ENCODE measurements at regions not wholly inside any gene's neighbourhood (a gene's known extent, or its start where the extent isn't known, plus 50 kb on each side); places are given as distances from the start of the nearest gene placed in this dataset.

GRCh38 chr6:84458271-84458670 lies 230.8 kb upstream of the CEP162 start:
- no peak overlapping the region for H3K4me3 ChIP-seq (ENCODE audit: low read length)
- no peak overlapping the region for H3K4me3 Mint-ChIP-seq
- no peaks in the 10 kb centered on the region for H3K4me1 Mint-ChIP-seq (ENCODE audit: low read depth)
- ChIA-PET POLR2A (no interaction called here), CTCF (no interaction called here)
- H3K9me3 ChIP-seq (ENCODE audit: control insufficient read depth in 1 of 2, insufficient read depth in 1 of 2, low read length in 2 of 2) = peaks cover 0 to 3% of the 10 kb centered on the region in 2 experiments
- intact Hi-C loops (cut with DNase I, micrococcal nuclease) = no loop called here
- ATAC-seq (ENCODE audit: poor library complexity) (no peak), DNase-seq (no peak)
- no peak for TF ChIP-seq CTCF (IDR thresholded peaks at IDR 0.05)
- H3K4me1 ChIP-seq (ENCODE audit: insufficient read depth, low read length) = no peaks in the 10 kb centered on the region
- no peaks in the 10 kb centered on the region for H3K27me3 Mint-ChIP-seq
- no peak overlapping the region for H3K27ac ChIP-seq (ENCODE audit: low read depth in 1 of 2, low read length in 2 of 2)
- no peaks in the 10 kb centered on the region for H3K36me3 Mint-ChIP-seq (ENCODE audit: low read depth)
- H3K27me3 ChIP-seq (ENCODE audit: control insufficient read depth in 1 of 2, insufficient read depth in 2 of 2, low read length in 2 of 2) = no peaks in the 10 kb centered on the region
- H3K27ac Mint-ChIP-seq = no peak overlapping the region
- H3K36me3 ChIP-seq (ENCODE audit: insufficient read depth, low read length) = no peaks in the 10 kb centered on the region
- peaks cover 4% of the 10 kb centered on the region for H3K9me3 Mint-ChIP-seq

DNA sequence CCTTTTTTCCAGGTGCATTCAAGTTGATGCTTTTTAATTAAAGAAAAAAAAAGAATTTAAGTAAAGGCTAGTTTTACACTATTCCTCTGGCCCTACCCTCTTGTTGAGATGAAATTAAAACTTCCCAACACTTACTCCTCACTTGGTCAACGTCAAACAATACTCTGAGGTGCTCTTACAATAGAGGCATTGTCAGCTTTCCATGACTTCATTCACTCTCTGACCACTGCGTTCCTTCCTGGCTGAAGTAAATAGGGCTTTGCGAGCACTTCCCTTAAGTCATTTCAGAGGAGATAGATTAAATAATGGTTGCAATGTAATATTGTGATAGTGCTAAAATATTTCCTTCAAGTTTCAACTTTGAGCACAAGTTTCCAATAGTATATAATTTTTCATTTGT lies 229.8 kb upstream of the CEP162 start:
- TF ChIP-seq CTCF (IDR thresholded peaks at IDR 0.05) = no peak
- no peaks in the 10 kb centered on the region for H3K27me3 ChIP-seq (ENCODE audit: control insufficient read depth in 1 of 2, insufficient read depth in 2 of 2, low read length in 2 of 2)
- H3K27ac ChIP-seq (ENCODE audit: low read depth in 1 of 2, low read length in 2 of 2) = no peak overlapping the region
- Mint-ChIP-seq H3K4me3 (no peak overlapping the region), H3K27me3 (no peaks in the 10 kb centered on the region), H3K27ac (no peak overlapping the region), H3K36me3 (ENCODE audit: low read depth) (no peaks in the 10 kb centered on the region), H3K4me1 (ENCODE audit: low read depth) (no peaks in the 10 kb centered on the region), H3K9me3 (peaks cover 7% of the 10 kb centered on the region)
- H3K4me1 ChIP-seq (ENCODE audit: insufficient read depth, low read length) = no peaks in the 10 kb centered on the region
- CTCF ChIA-PET = no interaction called here
- ATAC-seq (ENCODE audit: poor library complexity) = no peak
- peaks cover 0 to 3% of the 10 kb centered on the region in 2 experiments for H3K9me3 ChIP-seq (ENCODE audit: control insufficient read depth in 1 of 2, insufficient read depth in 1 of 2, low read length in 2 of 2)
- POLR2A ChIA-PET = no interaction called here
- no peak for DNase-seq
- H3K36me3 ChIP-seq (ENCODE audit: insufficient read depth, low read length) = no peaks in the 10 kb centered on the region
- no peak overlapping the region for H3K4me3 ChIP-seq (ENCODE audit: low read length)
- intact Hi-C loops (cut with DNase I, micrococcal nuclease) = no loop called here

DNA sequence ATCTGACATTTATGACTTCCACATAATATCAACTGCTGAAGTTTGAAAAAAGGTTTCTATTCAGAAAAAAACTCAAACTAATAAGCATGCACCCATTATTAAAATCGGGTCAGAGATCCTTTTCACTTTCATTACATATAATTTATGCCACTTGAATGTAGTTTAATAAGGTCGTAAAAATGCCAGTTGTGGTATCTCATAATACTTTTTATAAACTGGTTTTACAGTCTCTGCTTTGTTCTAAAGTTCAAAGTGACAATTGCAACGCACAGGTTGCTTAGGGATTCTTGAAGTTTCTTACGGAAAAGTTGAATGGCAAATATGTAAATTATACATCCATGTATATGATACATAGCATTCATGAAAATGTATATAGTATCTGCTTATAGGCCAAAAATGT lies 229.4 kb upstream of the CEP162 start:
- Mint-ChIP-seq H3K9me3 (peaks cover 7% of the 10 kb centered on the region), H3K36me3 (ENCODE audit: low read depth) (no peaks in the 10 kb centered on the region), H3K4me3 (no peak overlapping the region), H3K27me3 (no peaks in the 10 kb centered on the region), H3K4me1 (ENCODE audit: low read depth) (no peaks in the 10 kb centered on the region), H3K27ac (no peak overlapping the region)
- H3K27ac ChIP-seq (ENCODE audit: low read depth in 1 of 2, low read length in 2 of 2) = no peak overlapping the region
- no peak for ATAC-seq (ENCODE audit: poor library complexity)
- peaks cover 0 to 3% of the 10 kb centered on the region in 2 experiments for H3K9me3 ChIP-seq (ENCODE audit: control insufficient read depth in 1 of 2, insufficient read depth in 1 of 2, low read length in 2 of 2)
- H3K27me3 ChIP-seq (ENCODE audit: control insufficient read depth in 1 of 2, insufficient read depth in 2 of 2, low read length in 2 of 2) = no peaks in the 10 kb centered on the region
- intact Hi-C loops (cut with DNase I, micrococcal nuclease) = no loop called here
- H3K4me1 ChIP-seq (ENCODE audit: insufficient read depth, low read length) = no peaks in the 10 kb centered on the region
- no peak for DNase-seq
- CTCF ChIA-PET = no interaction called here
- H3K4me3 ChIP-seq (ENCODE audit: low read length) = no peak overlapping the region
- POLR2A ChIA-PET = no interaction called here
- TF ChIP-seq CTCF (IDR thresholded peaks at IDR 0.05) = no peak
- H3K36me3 ChIP-seq (ENCODE audit: insufficient read depth, low read length) = no peaks in the 10 kb centered on the region
